HG02852 (cell line): ENCODE measurements at regions not wholly inside any gene's neighbourhood (a gene's known extent, or its start where the extent isn't known, plus 50 kb on each side); places are given as distances from the start of the nearest gene placed in this dataset.
"Not testable (repeated sequence)": the region's sequence is repeated elsewhere in the genome, so short reads cannot be mapped to it uniquely, and the experiment has no call there.

ENCODE experiments used
- ATAC-seq: cut with Tn5 transposase; IDR thresholded peaks from one replicate; pipeline ENCODE4 v1.9.1; 2021; ENCODE audit warnings: mild to moderate bottlenecking, moderate library complexity; ENCODE audit not compliant: unreplicated experiment

DNA sequence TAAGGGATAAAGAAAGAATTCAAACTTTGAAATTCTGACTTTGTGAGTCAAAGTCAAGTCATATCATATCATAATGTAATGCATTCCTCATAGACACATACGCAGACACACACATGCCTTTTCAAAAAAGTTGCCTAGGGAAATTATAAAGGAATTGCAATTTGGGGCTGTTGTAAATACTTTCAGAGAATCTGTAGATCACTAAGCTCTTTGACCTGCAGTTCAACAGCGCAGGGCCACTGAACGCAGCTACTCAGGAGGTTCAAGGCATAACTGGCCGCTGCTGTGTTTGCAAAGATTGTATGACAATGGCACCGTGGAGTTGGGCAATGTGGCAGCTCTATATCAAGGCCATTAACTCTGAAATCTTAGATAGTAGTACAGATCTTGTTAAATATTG is 188.4 kb upstream of the THRB start:
- no peak for ATAC-seq

DNA sequence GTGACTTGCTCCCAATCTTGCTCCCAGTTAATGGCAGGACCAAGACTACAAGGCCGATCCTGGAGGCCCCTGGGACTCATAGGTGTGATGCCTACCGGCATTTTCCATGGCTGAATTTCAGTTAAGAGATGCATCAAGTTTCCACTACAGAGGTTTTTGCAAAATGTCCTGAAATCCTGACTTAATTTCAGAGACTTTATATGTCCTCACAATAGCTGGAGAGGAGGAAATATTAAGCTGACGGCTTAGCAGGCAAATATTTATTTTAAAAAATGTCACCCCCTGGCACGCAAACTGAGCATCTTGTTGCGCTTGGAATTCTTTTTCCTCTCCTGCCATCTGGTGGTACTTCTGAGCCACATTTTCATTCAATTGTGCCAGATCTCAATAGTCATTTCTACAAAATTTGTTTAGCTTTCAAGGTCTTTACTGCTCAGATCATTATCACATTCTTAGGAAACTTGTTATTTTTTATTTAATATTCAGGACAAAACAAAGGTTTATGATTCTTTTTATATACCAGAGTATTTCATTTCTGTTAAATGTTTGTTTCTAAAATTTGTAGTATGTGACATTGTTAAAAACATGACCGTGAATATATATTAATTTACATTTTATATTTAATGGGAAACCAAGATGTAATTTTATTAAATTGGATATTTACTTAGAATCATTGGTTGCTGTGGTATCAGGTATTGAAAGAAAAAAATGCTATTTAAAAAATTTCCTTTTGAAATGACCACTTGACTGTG is 189.2 kb upstream of the THRB start:
- ATAC-seq, result no peak

DNA sequence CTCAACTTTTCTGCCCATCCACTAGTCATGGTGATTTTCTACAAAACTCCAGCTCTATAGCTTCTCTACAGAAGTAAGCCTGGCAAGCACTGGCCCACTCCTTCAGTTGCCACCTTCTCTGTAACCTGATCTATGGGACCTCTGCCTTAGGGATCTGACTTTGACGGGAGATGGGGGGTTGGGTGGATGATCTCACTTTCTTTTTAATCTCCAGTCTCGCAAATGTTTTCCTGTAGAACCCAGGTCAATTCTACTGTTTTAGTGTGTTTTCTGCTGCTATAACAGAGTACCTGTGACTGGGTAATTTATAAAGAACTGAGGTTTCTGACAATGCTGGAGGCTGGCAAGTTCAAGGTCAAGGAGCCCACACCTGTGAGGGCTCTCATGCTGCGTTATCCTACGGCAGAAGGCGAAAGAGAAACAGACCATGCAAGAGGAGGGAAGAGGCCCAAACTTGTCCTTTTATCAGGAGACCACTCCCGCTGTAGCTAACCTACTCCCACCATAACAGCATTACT is 189.9 kb upstream of the THRB start:
- ATAC-seq, result no peak

DNA sequence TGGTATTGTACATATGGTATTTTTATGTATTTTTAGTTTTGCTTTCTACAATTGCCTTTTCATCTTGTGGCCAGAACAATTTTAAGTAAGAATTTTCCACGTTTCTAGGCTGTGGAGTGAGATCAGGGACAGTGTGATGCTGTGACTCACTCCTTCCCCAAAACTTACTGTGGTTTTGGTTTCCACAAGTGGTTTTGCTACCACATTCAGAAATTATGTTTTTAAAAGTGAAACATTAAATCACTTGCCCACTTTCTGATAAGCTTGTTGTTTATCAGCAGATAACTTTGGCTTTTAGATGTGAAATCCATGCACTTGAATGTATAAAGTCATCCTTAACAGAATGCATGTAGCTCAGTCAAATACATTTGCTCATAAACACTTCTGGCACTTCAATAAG is 192.2 kb upstream of the THRB start:
- ATAC-seq, result no peak

DNA sequence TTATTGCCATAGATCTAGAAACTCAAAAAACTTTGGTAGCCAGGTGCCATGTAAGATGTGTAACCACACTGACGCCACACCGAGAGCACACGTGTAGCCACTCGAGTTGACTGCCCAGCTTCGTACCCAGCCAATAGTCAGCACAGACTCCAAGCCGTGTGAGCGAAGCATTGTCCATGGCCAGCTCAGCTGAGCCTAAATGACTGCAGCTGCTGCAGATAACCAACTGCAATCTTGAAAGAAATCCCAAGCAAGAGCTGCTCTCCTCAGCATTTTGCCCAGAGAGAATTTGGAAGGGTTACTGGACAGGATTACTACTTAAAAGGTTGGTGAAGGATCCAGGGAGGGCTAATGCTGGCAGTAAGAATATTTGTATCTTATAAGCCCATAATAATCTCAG is 193.0 kb upstream of the THRB start:
- ATAC-seq, result no peak

DNA sequence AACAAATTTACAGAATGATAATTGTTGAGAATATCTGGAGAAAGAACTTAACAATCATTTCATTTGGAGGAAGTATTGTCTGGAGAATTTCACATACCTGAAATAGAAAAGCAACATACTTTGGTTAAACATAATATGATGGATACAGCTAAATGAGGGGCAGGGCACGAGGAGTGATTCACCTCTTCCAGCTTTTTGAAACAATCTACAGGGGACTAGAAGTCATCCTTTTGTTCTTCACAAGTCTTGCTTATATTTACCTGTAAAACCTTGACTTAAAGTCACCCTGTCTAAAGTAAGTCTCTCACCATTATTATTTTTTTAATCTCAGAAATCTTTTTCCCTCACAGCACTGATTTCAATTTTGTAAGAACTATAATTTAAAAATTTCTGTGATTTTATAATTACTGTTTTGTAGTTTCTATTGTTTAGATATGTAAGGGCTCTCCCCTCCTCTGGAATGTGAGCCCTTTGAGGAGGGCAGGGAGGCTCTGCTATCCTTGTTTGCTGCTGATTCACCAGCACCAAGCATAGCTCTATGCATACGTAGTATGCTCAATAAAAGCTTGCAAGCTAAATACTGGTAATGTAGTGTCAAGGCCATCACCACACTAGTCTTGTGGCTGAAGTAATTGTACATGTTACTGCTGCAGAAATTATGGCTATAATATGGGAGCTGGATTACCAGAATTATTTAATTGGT is 193.9 kb upstream of the THRB start:
- ATAC-seq, result no peak

DNA sequence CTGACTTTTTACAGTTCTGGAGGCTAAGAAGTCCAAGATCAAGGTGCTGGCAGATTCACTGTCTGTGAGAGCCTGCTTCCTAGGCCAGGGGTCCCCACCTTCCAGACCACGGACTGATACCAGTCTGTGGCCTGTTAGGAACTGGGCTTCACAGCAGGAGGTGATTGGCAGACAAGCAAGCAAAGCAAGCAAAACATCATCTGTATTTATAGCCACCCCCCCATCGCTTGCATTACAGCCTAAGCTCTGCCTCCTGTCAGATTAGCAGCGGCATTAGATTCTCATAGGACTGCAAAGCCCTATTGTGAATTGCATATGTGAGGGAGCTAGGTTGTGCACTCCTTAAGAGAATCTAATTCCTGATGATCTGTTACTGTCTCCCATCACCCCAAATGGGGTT is 194.7 kb upstream of the THRB start:
- ATAC-seq, result no peak

DNA sequence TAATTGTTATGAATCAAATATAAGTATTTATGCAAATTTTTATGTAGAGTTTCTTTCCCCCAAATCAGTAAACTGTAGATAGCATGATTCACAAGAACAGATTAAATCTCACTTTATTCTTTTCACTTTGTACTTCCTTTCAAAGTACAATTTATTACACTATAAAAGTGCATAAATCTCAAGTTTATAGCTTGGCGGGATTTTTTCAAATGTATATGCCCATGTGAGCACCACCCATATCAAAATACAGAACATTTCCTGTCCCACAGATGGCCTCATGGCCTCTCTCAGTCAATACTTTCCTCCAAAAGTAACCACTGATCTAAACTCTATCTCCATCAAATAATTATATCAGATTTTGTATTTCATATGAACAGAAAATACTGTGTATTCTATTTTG is 196.1 kb upstream of the THRB start:
- ATAC-seq, result no peak

DNA sequence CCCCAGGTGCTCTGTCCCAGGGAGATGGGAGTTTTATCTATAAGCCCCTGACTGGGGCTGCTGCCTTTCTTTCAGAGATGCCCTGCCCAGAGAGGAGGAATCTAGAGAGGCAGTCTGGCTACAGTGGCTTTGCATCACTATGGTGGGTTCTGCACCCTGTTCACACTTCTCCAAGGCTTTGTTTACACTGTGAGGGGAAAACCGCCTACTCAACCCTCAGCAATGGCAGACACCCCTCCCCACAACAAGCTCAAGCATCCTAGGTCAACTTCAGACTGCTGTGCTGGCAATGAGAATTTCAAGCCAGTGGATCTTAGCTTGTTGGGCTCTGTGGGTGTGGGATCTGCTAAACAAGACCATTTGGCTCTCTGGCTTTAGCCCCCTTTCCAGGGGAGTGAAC is 204.4 kb upstream of the THRB start:
- not testable (repeated sequence) for ATAC-seq

DNA sequence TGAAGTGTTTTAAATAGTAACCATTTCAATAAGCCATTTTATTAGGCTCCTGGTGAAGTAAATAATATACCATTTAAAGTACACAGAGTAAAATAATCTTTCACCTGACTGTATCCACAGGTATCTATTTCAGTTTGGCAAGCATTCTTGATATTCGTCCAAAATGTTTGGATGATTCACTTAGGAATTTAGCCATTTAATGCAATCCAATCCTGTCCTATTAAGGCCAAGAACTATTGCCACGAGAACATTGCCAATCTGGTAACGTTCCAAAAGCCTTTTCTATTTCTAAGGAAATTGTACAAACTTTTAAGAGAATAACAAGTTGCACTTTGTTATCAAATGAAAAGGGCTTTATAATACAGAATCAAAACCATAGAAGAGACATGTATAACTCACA is 209.8 kb upstream of the THRB start:
- no peak for ATAC-seq

DNA sequence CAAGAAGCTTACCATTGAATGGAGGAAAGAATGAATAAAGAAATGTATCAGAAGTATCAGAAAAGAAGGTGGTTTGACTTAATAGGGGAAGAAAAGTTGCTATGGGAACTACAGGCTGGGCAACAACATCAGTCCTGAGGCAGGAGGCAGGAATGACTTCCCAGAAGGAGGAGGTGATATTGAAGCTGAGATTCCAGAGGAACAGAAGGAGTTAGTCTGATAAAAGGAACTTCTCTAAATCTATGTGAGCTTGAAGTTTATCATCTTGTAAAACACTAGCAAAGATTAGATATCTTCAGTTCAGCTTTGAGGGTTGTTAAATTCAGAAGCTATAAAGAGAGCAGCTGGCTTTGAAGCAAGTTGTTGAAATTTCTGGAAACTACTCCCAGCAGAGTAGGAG is 213.3 kb upstream of the THRB start:
- no peak for ATAC-seq

DNA sequence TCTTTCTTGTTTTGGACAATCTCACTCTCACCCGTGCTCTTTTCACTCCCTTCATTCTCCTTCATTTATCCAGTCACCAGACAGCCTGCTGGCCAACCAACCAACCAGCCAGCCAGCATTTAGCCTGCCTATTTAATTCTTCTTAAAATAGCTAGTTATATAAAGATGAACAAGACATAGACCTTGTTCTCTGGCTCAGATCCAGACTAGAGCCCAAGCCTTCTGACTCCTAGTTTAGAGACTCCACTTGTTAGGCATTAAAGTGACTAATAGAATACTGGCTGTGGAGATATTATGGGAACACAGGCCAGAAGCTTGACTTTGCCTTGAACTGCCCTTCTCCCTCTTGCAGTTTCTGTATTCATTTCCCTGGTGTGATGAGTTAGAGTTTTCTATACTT is 215.3 kb upstream of the THRB start:
- ATAC-seq, result no peak

DNA sequence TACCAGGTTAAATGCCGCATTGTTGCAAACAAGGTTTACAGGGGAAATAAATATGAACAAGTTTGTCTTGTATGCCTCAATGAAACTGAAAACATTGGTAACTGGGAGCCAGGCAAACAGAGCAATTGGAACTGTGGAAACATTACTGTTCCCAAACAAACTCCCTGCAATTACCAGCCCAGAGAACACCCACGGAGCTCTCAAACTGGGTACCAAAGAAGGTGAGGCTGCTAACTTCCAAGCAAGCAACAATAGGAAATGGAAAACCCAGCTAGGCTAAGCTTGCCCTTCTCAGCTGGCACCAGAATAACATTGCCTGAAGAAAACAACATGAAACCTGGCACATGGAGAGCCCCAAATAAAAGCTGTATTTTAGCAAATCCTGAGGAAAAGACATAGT is 218.9 kb upstream of the THRB start:
- no peak for ATAC-seq

DNA sequence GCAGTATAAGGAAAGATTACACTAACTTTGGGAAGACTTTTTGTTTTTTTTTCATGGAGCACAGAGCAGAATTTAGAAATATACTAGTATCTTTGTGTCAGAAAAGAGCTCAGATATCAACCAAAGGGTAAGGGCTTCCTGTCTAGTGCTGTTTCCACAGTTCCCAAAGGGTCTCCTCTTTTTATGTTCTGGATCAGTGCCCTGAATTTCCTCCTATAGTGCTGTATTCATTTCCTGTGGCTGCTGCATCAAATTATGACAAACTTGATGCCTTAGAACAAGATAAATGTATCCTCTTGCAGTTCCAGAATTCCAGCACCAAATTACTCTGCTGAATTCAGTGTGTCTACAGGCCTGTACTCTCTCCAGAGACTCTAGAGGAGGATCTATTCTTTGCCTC is 219.8 kb upstream of the THRB start:
- ATAC-seq, result no peak

DNA sequence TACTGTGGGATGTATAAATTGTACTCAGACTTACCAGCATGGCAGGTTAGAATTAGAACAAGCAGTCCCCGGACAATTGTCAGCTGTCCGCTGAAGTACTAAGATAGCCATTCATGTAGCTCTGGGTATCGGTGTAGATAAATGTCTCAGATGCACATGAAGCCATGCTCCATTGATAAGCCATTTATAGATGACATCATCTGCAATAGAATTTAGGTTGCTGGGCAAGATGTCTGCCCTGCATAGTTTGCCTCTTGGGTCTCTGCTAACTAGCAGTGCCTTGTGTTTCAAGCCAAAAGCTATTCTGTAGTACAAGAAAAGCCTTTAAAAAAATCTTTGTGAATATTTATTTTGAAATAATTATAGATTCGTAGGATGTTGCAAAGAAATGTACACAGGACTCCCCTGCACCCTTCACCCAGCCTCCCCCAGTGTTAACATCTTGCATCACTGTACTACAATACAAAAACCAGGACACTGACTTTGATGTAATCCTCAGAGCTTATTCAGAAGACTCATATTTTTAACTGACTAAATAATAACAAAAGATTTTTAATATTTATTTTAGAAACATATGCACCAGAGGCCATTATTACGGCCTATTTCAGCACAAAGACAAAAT is 220.6 kb upstream of the THRB start:
- no peak for ATAC-seq

DNA sequence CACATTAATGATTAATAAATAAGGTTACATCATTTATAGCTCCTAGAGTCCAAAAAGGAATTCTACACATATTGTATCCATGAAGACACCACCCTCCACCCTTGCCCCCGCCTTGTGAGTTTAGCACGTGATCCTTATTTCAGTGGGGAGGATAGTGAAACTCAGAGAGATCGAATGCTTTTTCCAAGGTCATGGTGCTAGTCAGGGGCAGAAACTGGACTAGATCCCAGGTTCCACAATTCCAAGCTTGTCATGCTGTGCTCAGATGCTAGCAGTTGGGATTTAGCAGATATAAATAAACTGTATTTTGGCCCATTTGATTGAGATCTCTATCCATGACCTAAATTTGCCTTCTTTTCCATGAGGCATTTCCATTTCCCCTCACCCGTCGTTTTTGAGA is 227.4 kb upstream of the THRB start:
- ATAC-seq, result no peak

DNA sequence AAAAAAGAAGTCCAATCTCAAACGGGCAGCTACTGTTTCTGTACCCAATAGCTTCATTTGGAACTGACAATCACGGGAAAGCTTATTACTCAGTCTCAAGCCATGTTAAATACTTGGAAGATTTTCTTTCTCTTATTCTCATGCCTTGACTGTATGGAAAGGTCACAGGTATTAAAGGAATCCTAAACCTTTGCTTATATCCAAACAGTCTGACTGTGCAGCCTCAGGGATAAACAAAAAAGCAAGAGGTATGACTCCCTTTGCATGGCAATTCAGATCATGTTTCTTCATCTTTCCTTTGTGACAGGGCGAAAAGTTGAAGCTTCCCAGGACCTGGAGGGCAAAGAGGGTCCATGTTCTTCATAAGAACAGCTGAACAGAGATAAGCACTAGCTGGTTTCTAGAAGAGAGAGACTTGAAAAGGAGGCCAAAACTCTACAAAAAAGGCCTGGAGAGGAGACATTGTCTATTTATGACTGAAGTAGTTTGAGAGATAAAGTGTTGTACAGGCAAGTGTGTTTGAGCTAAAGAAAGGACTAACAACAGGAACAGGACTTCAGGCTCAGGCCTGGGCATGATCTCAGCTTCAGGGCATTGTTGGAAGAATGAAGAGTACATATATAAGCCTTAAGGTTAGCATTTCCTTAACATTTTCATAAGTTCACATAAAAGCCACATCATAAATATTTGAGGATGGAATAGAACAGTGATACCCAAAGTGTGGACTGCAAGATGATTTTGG is 231.0 kb upstream of the THRB start:
- ATAC-seq, result no peak

DNA sequence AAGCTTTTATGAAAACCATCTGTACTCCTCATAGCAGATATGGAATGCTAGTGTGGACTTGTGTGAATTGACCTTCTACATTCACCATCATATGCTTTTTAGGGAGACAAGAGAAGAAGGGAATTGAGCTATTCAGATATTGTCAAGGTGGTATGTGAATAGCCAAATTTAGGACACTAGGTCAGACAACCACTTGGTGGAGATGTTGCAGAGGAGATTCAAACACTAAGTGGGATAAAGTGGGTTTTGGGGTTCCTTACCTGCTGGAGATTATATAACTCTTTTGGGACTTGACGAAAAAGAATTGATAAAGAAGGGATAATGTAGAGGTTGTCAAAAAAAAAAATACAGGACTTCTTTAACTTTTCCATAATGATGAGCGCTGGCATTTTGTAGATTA is 231.8 kb upstream of the THRB start:
- no peak for ATAC-seq

DNA sequence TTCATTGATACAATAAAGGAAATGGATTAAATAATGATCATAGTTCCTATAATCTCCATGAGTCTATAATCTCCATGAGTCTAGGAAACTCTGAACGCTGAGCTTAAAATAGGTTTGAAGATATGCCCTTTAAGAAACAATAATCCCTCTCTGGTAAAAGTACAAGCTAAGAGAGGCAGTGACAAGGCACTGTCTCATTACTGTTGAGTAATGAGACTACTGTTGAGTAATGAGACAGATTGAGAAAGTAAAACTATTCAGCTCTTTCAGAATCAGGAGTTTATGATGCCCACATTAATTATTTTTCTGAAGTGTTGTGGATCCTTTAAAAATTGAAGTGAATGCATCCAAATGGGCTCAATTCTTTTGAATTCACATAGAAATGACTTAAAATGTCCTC is 235.5 kb upstream of the THRB start:
- no peak for ATAC-seq

DNA sequence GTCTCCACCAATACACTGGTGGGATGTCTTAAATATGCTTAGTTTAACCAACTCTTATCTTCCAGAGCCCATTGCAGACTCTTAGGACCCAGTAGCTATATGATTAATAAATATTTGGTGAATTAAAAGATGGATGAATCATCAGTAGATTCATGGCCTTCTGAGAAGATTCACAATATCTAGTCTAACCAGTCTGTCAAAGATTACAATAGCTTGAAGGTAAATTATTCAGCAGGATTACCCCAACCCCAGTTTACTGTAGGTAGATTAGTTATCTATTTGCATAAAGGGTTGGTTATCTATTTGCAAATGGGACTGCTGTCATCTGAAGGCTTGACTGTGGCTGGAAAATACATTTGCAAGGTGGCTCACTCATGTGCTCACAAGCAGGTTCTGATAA is 239.4 kb upstream of the THRB start:
- no peak for ATAC-seq

DNA sequence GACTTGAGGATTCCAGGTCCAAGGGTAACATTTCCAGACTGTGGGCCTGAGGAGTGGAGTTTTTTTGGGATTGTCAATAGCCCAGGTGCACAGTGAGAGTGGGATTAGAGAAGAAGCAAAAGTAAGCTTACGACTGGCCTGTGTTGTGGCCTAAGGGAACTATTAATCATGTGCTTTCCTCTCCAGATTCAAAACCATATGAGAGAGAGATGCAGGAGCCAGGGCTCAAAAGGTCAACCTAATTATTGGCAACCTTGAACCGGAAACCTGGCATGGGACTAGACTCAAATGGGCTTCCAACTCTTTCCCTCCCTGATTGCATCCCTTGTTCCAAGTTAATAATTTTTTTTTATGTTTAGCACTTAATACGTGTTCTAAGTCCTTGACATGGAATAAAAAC is 242.1 kb upstream of the THRB start:
- ATAC-seq, result no peak
